ENCODE measurements at regions not wholly inside any gene's neighbourhood (a gene's known extent, or its start where the extent isn't known, plus 50 kb on each side); places are given as distances from the start of the nearest gene placed in this dataset.

- H3K4me1 ChIP-seq (ENCODE audit: control insufficient read depth, insufficient read depth, low read length): no peaks in the 10 kb centered on the region
- no peak overlapping the region for H3K27ac ChIP-seq (ENCODE audit: low read length)
- no peak for DNase-seq (ENCODE audit: low read depth, low spot score)
- ChIA-PET CTCF (interaction anchor here (0.7 kb wide), 1 partner anchor 456 kb away, joined by 3 read pairs; no protein-coding TSS in a partner anchor), POLR2A (no interaction called here)
- BruUV-seq (replicated peaks): no TSS peak
- no peaks in the 10 kb centered on the region for H3K36me3 ChIP-seq (ENCODE audit: control insufficient read depth, insufficient read depth, low read length)
- no peak for TF ChIP-seq SIN3A (IDR thresholded peaks at IDR 0.05; ENCODE audit: borderline replicate concordance, insufficient read depth, low read depth, low read length)
- TF ChIP-seq TCF7L2 (IDR thresholded peaks at IDR 0.05; ENCODE audit: low read depth, low read length): no peak
- TF ChIP-seq POLR2AphosphoS5 (IDR thresholded peaks at IDR 0.05; ENCODE audit: low read depth, low read length): no peak
- TF ChIP-seq REST (IDR thresholded peaks at IDR 0.05; ENCODE audit: insufficient read depth in 1 of 2, low read depth in 2 of 2, low read length in 1 of 2): no peak
- no peak for TF ChIP-seq CTCF (IDR thresholded peaks at IDR 0.05)
- H3K27me3 ChIP-seq (ENCODE audit: control insufficient read depth, insufficient read depth, low read length): no peaks in the 10 kb centered on the region
- in situ Hi-C loops (cut with HindIII; ENCODE audit: low pct_unique_long_range_greater_than_20kb, low sequenced_read_pairs): no loop called here
- H3K4me3 ChIP-seq (ENCODE audit: low read depth in 2 of 2, low read length in 2 of 2): no peak overlapping the region
- intact Hi-C loops (cut with micrococcal nuclease; ENCODE audit: unreplicated experiment): no loop called here
- H3K9me3 ChIP-seq (ENCODE audit: control insufficient read depth, insufficient read depth, low read depth, low read length): no peaks in the 10 kb centered on the region
- ATAC-seq: no peak
These were observed 1323.0 kb downstream of the BRD1 start for GRCh38 chr22:48504519-48505140.

- H3K27ac ChIP-seq (ENCODE audit: low read length): no peak overlapping the region
- DNase-seq (ENCODE audit: low read depth, low spot score): no peak
- no TSS peak for BruUV-seq (replicated peaks)
- H3K27me3 ChIP-seq (ENCODE audit: control insufficient read depth, insufficient read depth, low read length): no peaks in the 10 kb centered on the region
- no peaks in the 10 kb centered on the region for H3K9me3 ChIP-seq (ENCODE audit: control insufficient read depth, insufficient read depth, low read depth, low read length)
- ChIA-PET POLR2A (no interaction called here), CTCF (no interaction called here)
- in situ Hi-C loops (cut with HindIII; ENCODE audit: low pct_unique_long_range_greater_than_20kb, low sequenced_read_pairs) (no loop called here), intact Hi-C loops (cut with micrococcal nuclease; ENCODE audit: unreplicated experiment) (no loop called here)
- ATAC-seq: no peak
- no peaks in the 10 kb centered on the region for H3K36me3 ChIP-seq (ENCODE audit: control insufficient read depth, insufficient read depth, low read length)
- no peaks in the 10 kb centered on the region for H3K4me1 ChIP-seq (ENCODE audit: control insufficient read depth, insufficient read depth, low read length)
- TF ChIP-seq TCF7L2 (IDR thresholded peaks at IDR 0.05; ENCODE audit: low read depth, low read length) (no peak), CTCF (IDR thresholded peaks at IDR 0.05) (no peak), POLR2AphosphoS5 (IDR thresholded peaks at IDR 0.05; ENCODE audit: low read depth, low read length) (no peak), REST (IDR thresholded peaks at IDR 0.05; ENCODE audit: insufficient read depth in 1 of 2, low read depth in 2 of 2, low read length in 1 of 2) (no peak), SIN3A (IDR thresholded peaks at IDR 0.05; ENCODE audit: borderline replicate concordance, insufficient read depth, low read depth, low read length) (no peak)
- H3K4me3 ChIP-seq (ENCODE audit: low read depth in 2 of 2, low read length in 2 of 2): no peak overlapping the region
These were observed 1323.8 kb downstream of the BRD1 start for GRCh38 chr22:48503876-48504275.

Measured in Panc1 (cell line).